PC-3 (cell line): ENCODE measurements at regions not wholly inside any gene's neighbourhood (a gene's known extent, or its start where the extent isn't known, plus 50 kb on each side); places are given as distances from the start of the nearest gene placed in this dataset.

Experiments
- CTCF ChIP-seq: fragments of 300-600 bp; sonication (generic); conservative IDR thresholded peaks from 2 replicates; pipeline ENCODE4 v1.5.1; 2017; ENCODE audit warnings: antibody characterized with exemption, low read depth, mild to moderate bottlenecking, low read length
- EZH2 ChIP-seq: fragments of 300-600 bp; sonication (generic); IDR thresholded peaks from one replicate; pipeline ENCODE4 v1.6.1; 2017; ENCODE audit warnings: antibody characterized with exemption, mild to moderate bottlenecking, low read length; ENCODE audit not compliant: unreplicated experiment

GRCh38 chr12:20096430-20096829, 271.9 kb upstream of the PDE3A start:
- TF ChIP-seq CTCF, result no peak
- no peak for TF ChIP-seq EZH2
